ENCODE measurements at regions not wholly inside any gene's neighbourhood (a gene's known extent, or its start where the extent isn't known, plus 50 kb on each side); places are given as distances from the start of the nearest gene placed in this dataset.
A peak's percentile ranks its signal among the peaks of the same experiment; 100 is the strongest.

DNA sequence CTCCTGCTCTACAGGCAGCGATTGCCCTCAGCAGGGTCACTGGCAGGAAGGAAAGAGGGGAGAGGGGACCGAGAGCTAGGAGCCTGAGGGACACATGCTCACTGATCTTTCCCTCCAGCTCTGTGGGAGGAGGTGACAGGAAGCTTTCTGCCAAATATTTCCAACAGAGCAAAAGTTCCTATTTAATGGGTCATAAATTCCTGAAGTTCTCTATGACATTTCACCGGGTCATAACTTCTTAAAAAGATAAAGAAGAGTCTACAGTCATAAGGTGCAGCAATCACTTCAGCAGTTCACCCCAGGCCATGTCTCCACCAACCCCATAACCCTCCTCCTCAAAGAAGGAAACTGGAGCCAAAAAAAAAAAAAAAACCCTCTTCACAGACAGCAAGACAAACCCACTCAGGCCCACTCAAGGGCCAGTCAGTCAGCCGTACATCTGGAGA lies 481.1 kb downstream of the NR2F1-AS1 start:
- H3K9me3 ChIP-seq = no peaks in the 10 kb centered on the region
- 54 to 72% methylated on average over 4 of the region's 4 CpGs for WGBS, 2 donors
- H3K4me1 ChIP-seq = no peaks in the 10 kb centered on the region
- DNase-seq = no peak
- intact Hi-C loops (cut with DNase I) = no loop called here
- H3K27ac ChIP-seq = no peak overlapping the region
- H3K36me3 ChIP-seq = no peaks in the 10 kb centered on the region
- TF ChIP-seq, protein P1, sequence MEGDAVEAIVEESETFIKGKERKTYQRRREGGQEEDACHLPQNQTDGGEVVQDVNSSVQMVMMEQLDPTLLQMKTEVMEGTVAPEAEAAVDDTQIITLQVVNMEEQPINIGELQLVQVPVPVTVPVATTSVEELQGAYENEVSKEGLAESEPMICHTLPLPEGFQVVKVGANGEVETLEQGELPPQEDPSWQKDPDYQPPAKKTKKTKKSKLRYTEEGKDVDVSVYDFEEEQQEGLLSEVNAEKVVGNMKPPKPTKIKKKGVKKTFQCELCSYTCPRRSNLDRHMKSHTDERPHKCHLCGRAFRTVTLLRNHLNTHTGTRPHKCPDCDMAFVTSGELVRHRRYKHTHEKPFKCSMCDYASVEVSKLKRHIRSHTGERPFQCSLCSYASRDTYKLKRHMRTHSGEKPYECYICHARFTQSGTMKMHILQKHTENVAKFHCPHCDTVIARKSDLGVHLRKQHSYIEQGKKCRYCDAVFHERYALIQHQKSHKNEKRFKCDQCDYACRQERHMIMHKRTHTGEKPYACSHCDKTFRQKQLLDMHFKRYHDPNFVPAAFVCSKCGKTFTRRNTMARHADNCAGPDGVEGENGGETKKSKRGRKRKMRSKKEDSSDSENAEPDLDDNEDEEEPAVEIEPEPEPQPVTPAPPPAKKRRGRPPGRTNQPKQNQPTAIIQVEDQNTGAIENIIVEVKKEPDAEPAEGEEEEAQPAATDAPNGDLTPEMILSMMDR (IDR thresholded peaks at IDR 0.05) = no peak
- no peak for TF ChIP-seq POLR2A (IDR thresholded peaks at IDR 0.05)
- no peak overlapping the region for H3K4me3 ChIP-seq
- H3K27me3 ChIP-seq = no peaks in the 10 kb centered on the region

DNA sequence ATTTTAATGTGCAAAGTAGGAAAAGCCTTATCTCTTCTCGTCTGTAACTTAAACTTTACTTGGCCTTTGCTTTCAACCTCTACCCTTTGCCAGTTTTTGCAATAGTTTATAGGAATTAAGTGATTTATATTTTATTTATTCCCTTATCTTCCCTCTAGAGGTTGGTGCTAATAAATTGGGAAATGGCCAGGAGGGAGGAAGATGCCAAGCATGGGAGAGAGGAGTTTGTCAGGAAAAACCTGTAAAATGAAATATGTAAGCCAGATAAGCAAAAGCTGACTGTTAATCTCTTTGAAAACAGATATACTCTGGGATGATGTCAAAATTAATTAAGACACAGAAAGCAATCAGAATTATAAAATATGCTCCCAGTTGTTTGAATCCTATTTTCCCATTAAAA lies 484.5 kb downstream of the NR2F1-AS1 start:
- Histone ChIP-seq H3K4me1 (no peaks in the 10 kb centered on the region), H3K9me3 (no peaks in the 10 kb centered on the region), H3K36me3 (no peaks in the 10 kb centered on the region), H3K4me3 (no peak overlapping the region), H3K27me3 (no peaks in the 10 kb centered on the region), H3K27ac (no peak overlapping the region)
- DNase-seq = no peak
- TF ChIP-seq POLR2A (IDR thresholded peaks at IDR 0.05) = no peak
- TF ChIP-seq, protein P1 (IDR thresholded peaks at IDR 0.05) = no peak
- 55 to 58% methylated on average over 1 of the region's 1 CpG for WGBS, 2 donors
- intact Hi-C loops (cut with DNase I) = no loop called here

- 63 to 77% methylated on average over 2 of the region's 2 CpGs for WGBS, 2 donors
- H3K9me3 ChIP-seq = no peaks in the 10 kb centered on the region
- no peak for TF ChIP-seq POLR2A (IDR thresholded peaks at IDR 0.05)
- TF ChIP-seq, protein P1 (IDR thresholded peaks at IDR 0.05) = peak in 1 of 6 experiments; percentile 12
- DNase-seq = no peak
- H3K27me3 ChIP-seq = no peaks in the 10 kb centered on the region
- no peak overlapping the region for H3K4me3 ChIP-seq
- intact Hi-C loops (cut with DNase I) = no loop called here
- H3K36me3 ChIP-seq = no peaks in the 10 kb centered on the region
- H3K27ac ChIP-seq = no peak overlapping the region
- no peaks in the 10 kb centered on the region for H3K4me1 ChIP-seq
Measured at GRCh38 chr5:93092349-93093105, 488.5 kb downstream of the NR2F1-AS1 start.

- intact Hi-C loops (cut with DNase I) = no loop called here
- Histone ChIP-seq H3K4me1 (no peaks in the 10 kb centered on the region), H3K36me3 (no peaks in the 10 kb centered on the region), H3K4me3 (no peak overlapping the region), H3K9me3 (no peaks in the 10 kb centered on the region), H3K27ac (no peak overlapping the region), H3K27me3 (no peaks in the 10 kb centered on the region)
- no peak for DNase-seq
- WGBS, 2 donors = 59 to 63% methylated on average over 5 of the region's 5 CpGs
- no peak for TF ChIP-seq POLR2A (IDR thresholded peaks at IDR 0.05)
- TF ChIP-seq, protein P1 (IDR thresholded peaks at IDR 0.05) = no peak
Measured at GRCh38 chr5:93090698-93091097, 490.3 kb downstream of the NR2F1-AS1 start.

DNA sequence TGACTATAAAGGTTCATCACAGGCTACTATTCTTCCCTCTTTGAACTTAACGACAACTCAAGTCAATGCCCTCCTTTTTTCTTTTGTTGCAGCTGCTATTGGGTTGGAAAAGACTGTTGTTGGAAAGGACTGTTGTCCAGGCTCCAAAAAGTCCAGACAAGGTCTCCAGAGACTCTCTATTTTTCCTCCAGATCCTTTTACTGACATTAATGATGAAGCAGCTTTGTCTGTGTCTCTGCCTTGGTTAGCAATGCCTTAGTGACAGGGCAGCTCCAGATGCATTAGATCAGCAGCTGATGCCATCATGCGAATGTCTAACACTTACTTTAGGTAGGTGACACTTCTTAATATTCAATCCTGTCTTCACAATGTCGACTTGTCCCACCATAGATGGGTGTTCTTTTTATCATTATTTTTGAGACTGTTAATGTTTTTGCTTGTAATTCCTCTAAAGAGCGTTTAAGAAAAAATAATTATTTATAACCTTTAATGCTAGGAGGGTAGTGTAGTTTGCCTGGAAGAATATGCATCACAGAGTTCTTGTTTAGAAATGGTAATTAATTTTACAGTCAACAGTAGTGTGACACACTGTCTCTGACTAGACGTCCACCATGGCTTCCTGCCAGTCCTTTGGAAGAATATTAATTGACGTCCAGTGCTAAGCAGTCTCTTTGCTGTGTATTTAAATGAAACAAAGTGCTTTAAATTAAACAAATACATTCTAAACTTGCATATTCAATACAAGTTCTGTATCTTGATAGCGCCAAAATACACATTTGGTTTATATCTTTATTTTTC lies 492.2 kb downstream of the NR2F1-AS1 start:
- no peak for DNase-seq
- no peak overlapping the region for H3K27ac ChIP-seq
- H3K9me3 ChIP-seq = no peaks in the 10 kb centered on the region
- H3K27me3 ChIP-seq = no peaks in the 10 kb centered on the region
- 54 to 57% methylated on average over 7 of the region's 7 CpGs for WGBS, 2 donors
- H3K4me3 ChIP-seq = no peak overlapping the region
- H3K4me1 ChIP-seq = no peaks in the 10 kb centered on the region
- no peaks in the 10 kb centered on the region for H3K36me3 ChIP-seq
- intact Hi-C loops (cut with DNase I) = no loop called here
- TF ChIP-seq, protein P1 (IDR thresholded peaks at IDR 0.05) = no peak
- TF ChIP-seq POLR2A (IDR thresholded peaks at IDR 0.05) = no peak
